OCI-LY3 (cell line): ENCODE measurements at regions not wholly inside any gene's neighbourhood (a gene's known extent, or its start where the extent isn't known, plus 50 kb on each side); places are given as distances from the start of the nearest gene placed in this dataset.

Source experiments
- H2AFZ ChIP-seq: fragments of 200-600, 300-600 bp; shearing (Covaris generic); 2 replicates; pipeline ENCODE4 v1.6.0; 2014; ENCODE audit warnings: antibody characterized with exemption, low read depth, low read length
- H3K27ac ChIP-seq: fragments of 200-600, 300-600 bp; sonication (generic); 2 replicates; pipeline ENCODE4 v1.5.1; 2014; ENCODE audit warnings: mild to moderate bottlenecking, low read length, moderate library complexity, mixed read lengths
- H3K27me3 ChIP-seq: fragments of 200-600, 300-600 bp; sonication (generic); 2 replicates; pipeline ENCODE4 v1.6.1; 2014; ENCODE audit warnings: low read depth, low read length, mixed read lengths
- H3K36me3 ChIP-seq: fragments of 200-600, 300-600 bp; sonication (generic); replicated peaks from 2 replicates; pipeline ENCODE3; 2014; ENCODE audit warnings: low read depth, low read length, mixed read lengths
- H3K4me1 ChIP-seq: fragments of 300-600, 200-600 bp; sonication (generic); 2 replicates; pipeline ENCODE4 v1.6.1; 2014; ENCODE audit warnings: low read length, mixed read lengths
- H3K4me2 ChIP-seq: fragments of 200-600, 300-600 bp; sonication (generic); 2 replicates; pipeline ENCODE4 v1.6.1; 2014; ENCODE audit warnings: low read length, mixed read lengths
- H3K4me3 ChIP-seq: fragments of 300-600, 200-600 bp; sonication (generic); 2 replicates; pipeline ENCODE4 v1.5.1; 2014; ENCODE audit warnings: antibody characterized with exemption, mild to moderate bottlenecking, low read length, moderate library complexity
- H3K79me2 ChIP-seq: fragments of 300-600, 200-600 bp; shearing (Covaris generic); 2 replicates; pipeline ENCODE4 v1.6.1; 2014; ENCODE audit warnings: mild to moderate bottlenecking, low read length, mixed read lengths
- H3K9ac ChIP-seq: fragments of 300-600, 200-600 bp; shearing (Covaris generic); 2 replicates; pipeline ENCODE4 v1.6.0; 2014; ENCODE audit warnings: mild to moderate bottlenecking, low read length, moderate library complexity
- H3K9me3 ChIP-seq: fragments of 200-600, 300-600 bp; shearing (Covaris generic); 2 replicates; pipeline ENCODE4 v1.6.1; 2014; ENCODE audit warnings: low read length, mixed read lengths; ENCODE audit not compliant: insufficient read depth
- H4K20me1 ChIP-seq: fragments of 200-600, 300-600 bp; sonication (generic); 2 replicates; pipeline ENCODE4 v1.6.1; 2016; ENCODE audit warnings: low read length, mixed read lengths; ENCODE audit not compliant: insufficient read depth
- EZH2phosphoT487 ChIP-seq: fragments of 200-600 bp; shearing (Covaris generic); IDR thresholded peaks from 2 replicates; pipeline ENCODE4 v1.6.1; 2018; ENCODE audit warnings: antibody characterized with exemption, mixed run types, low read depth
- TF ChIP-seq, protein P1 (sequence below): fragments of 200-600, 300-600 bp; sonication (generic); IDR thresholded peaks from 2 replicates; pipeline ENCODE4 v1.5.1; 2014; ENCODE audit warnings: antibody characterized with exemption, low read length, low read depth

- no peak for TF ChIP-seq EZH2phosphoT487
- TF ChIP-seq, protein P1, sequence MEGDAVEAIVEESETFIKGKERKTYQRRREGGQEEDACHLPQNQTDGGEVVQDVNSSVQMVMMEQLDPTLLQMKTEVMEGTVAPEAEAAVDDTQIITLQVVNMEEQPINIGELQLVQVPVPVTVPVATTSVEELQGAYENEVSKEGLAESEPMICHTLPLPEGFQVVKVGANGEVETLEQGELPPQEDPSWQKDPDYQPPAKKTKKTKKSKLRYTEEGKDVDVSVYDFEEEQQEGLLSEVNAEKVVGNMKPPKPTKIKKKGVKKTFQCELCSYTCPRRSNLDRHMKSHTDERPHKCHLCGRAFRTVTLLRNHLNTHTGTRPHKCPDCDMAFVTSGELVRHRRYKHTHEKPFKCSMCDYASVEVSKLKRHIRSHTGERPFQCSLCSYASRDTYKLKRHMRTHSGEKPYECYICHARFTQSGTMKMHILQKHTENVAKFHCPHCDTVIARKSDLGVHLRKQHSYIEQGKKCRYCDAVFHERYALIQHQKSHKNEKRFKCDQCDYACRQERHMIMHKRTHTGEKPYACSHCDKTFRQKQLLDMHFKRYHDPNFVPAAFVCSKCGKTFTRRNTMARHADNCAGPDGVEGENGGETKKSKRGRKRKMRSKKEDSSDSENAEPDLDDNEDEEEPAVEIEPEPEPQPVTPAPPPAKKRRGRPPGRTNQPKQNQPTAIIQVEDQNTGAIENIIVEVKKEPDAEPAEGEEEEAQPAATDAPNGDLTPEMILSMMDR, result no peak
- Histone ChIP-seq H3K79me2 (no peaks in the 10 kb centered on the region), H3K27me3 (no peaks in the 10 kb centered on the region), H3K9me3 (no peaks in the 10 kb centered on the region), H4K20me1 (no peaks in the 10 kb centered on the region), H3K27ac (no peak overlapping the region), H3K4me3 (no peak overlapping the region), H3K4me1 (no peaks in the 10 kb centered on the region), H3K36me3 (no peaks in the 10 kb centered on the region), H3K4me2 (no peak overlapping the region), H2AFZ (no peak overlapping the region), H3K9ac (no peak overlapping the region)
Measured at GRCh38 chr5:42960506-42960905, 79.6 kb downstream of the ANXA2R start.

DNA sequence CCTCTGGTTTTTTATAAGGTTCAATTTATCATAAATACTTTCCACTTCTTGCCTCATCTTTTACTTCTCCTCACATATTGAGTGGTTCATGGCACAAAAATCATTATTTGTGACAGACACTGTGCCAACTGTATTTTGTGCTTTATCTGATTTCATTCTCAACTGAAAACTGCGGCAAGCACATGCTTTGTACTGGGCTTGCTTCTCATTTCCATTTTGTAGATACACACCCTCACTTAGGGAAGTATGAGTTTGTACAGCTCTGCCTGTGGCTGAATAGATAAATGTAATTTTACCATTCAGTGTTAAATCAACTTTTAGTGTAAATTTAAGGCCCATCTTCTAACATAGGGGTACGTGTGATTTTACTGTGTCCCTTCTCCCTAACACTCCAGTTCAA lies 83.6 kb downstream of the ANXA2R start:
- H3K9ac ChIP-seq, result no peak overlapping the region
- H4K20me1 ChIP-seq, result no peaks in the 10 kb centered on the region
- no peak overlapping the region for H2AFZ ChIP-seq
- no peaks in the 10 kb centered on the region for H3K4me1 ChIP-seq
- H3K4me3 ChIP-seq, result no peak overlapping the region
- H3K36me3 ChIP-seq, result no peaks in the 10 kb centered on the region
- no peak for TF ChIP-seq EZH2phosphoT487
- TF ChIP-seq, protein P1, result no peak
- no peak overlapping the region for H3K27ac ChIP-seq
- no peaks in the 10 kb centered on the region for H3K79me2 ChIP-seq
- 0 out of 2 replicates have a peak, but pooled peaks cover 6% of the 10 kb centered on the region for H3K27me3 ChIP-seq
- H3K4me2 ChIP-seq, result no peak overlapping the region
- H3K9me3 ChIP-seq, result no peaks in the 10 kb centered on the region

DNA sequence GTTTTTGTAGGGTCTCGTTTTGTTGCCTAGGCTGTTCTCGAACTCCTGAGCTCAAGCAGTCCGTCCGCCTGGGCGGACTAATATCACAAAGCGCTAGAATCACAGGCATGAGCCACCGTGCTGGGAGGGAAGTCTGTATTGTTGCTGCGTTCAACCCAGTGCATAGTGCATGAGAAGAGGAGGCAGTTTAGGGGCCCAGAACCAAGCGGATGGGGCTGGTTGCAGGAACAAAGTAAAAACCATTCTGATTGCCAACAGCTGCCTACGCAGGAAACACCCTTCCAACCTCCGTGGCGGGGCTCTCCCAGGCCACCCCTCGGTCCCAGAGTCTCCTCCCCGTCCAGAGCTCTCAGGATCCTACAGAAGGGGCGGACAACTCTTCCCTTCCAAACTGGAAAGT lies 87.1 kb downstream of the ANXA2R start:
- no peak overlapping the region for H3K9ac ChIP-seq
- H3K4me3 ChIP-seq, result no peak overlapping the region
- H4K20me1 ChIP-seq, result no peaks in the 10 kb centered on the region
- H3K27ac ChIP-seq, result no peak overlapping the region
- H2AFZ ChIP-seq, result no peak overlapping the region
- H3K79me2 ChIP-seq, result no peaks in the 10 kb centered on the region
- no peak overlapping the region for H3K4me2 ChIP-seq
- H3K4me1 ChIP-seq, result 0 out of 2 replicates have a peak, but pooled peaks cover 5% of the 10 kb centered on the region
- H3K9me3 ChIP-seq, result no peaks in the 10 kb centered on the region
- TF ChIP-seq, protein P1, result no peak
- no peak for TF ChIP-seq EZH2phosphoT487
- no peaks in the 10 kb centered on the region for H3K36me3 ChIP-seq
- H3K27me3 ChIP-seq, result 0 out of 2 replicates have a peak, but pooled peaks cover 7% of the 10 kb centered on the region

GRCh38 chr5:42952578-42952974 lies 87.5 kb downstream of the ANXA2R start:
- Histone ChIP-seq H3K79me2 (no peaks in the 10 kb centered on the region), H3K9ac (no peak overlapping the region), H3K4me1 (0 out of 2 replicates have a peak, but pooled peaks cover 5% of the 10 kb centered on the region), H4K20me1 (no peaks in the 10 kb centered on the region), H3K4me2 (no peak overlapping the region), H3K27me3 (peaks cover 9% of the 10 kb centered on the region; the same call in 1 of the 2 replicates), H3K27ac (no peak overlapping the region), H3K4me3 (no peak overlapping the region), H3K9me3 (no peaks in the 10 kb centered on the region), H2AFZ (no peak overlapping the region), H3K36me3 (no peaks in the 10 kb centered on the region)
- no peak for TF ChIP-seq EZH2phosphoT487
- TF ChIP-seq, protein P1, result no peak
